Progenitor cell of endocrine pancreas (in vitro differentiated cells): ENCODE measurements at regions not wholly inside any gene's neighbourhood (a gene's known extent, or its start where the extent isn't known, plus 50 kb on each side); places are given as distances from the start of the nearest gene placed in this dataset.

ENCODE experiments used
- DNase-seq: peaks from one replicate; pipeline ENCODE4 v3.0.0; 2021; ENCODE audit warnings: low spot score; ENCODE audit not compliant: unreplicated experiment
- H3K27ac Mint-ChIP-seq: 2 replicates; pipeline ENCODE4 v1.8.0; 2021; ENCODE audit warnings: mild to moderate bottlenecking, moderate library complexity, mixed read lengths
- H3K27me3 Mint-ChIP-seq: 2 replicates; pipeline ENCODE4 v1.8.0; 2021; ENCODE audit warnings: mixed read lengths
- H3K36me3 Mint-ChIP-seq: 2 replicates; pipeline ENCODE4 v1.8.0; 2022; ENCODE audit warnings: mixed read lengths; ENCODE audit not compliant: insufficient read depth
- H3K4me1 Mint-ChIP-seq: 2 replicates; pipeline ENCODE4 v1.8.0; 2021; ENCODE audit warnings: low read depth, mixed read lengths
- H3K4me3 Mint-ChIP-seq: 2 replicates; pipeline ENCODE4 v1.8.0; 2021; ENCODE audit warnings: low read depth, mild to moderate bottlenecking, moderate library complexity, mixed read lengths
- H3K9me3 Mint-ChIP-seq: 2 replicates; pipeline ENCODE4 v1.8.0; 2021; ENCODE audit warnings: low read depth, mixed read lengths
- CTCF ChIP-seq: fragments of 200-600 bp; sonication (generic); IDR thresholded peaks from one replicate; pipeline ENCODE4 v1.5.0; 2021; ENCODE audit warnings: antibody characterized with exemption, mild to moderate bottlenecking; ENCODE audit not compliant: unreplicated experiment

GRCh38 chr5:87184605-87185004, 83.1 kb upstream of the RASA1 start:
- H3K27me3 Mint-ChIP-seq, result peaks cover 6% of the 10 kb centered on the region
- DNase-seq, result no peak
- no peak for TF ChIP-seq CTCF
- no peaks in the 10 kb centered on the region for H3K9me3 Mint-ChIP-seq
- H3K4me3 Mint-ChIP-seq, result no peak overlapping the region
- H3K27ac Mint-ChIP-seq, result no peak overlapping the region
- no peaks in the 10 kb centered on the region for H3K36me3 Mint-ChIP-seq
- H3K4me1 Mint-ChIP-seq, result no peaks in the 10 kb centered on the region

GRCh38 chr5:87185838-87186237, 81.8 kb upstream of the RASA1 start:
- H3K4me3 Mint-ChIP-seq, result no peak overlapping the region
- H3K36me3 Mint-ChIP-seq, result no peaks in the 10 kb centered on the region
- no peak for TF ChIP-seq CTCF
- H3K9me3 Mint-ChIP-seq, result no peaks in the 10 kb centered on the region
- no peak for DNase-seq
- peaks cover 6% of the 10 kb centered on the region for H3K27me3 Mint-ChIP-seq
- H3K4me1 Mint-ChIP-seq, result no peaks in the 10 kb centered on the region
- no peak overlapping the region for H3K27ac Mint-ChIP-seq

DNA sequence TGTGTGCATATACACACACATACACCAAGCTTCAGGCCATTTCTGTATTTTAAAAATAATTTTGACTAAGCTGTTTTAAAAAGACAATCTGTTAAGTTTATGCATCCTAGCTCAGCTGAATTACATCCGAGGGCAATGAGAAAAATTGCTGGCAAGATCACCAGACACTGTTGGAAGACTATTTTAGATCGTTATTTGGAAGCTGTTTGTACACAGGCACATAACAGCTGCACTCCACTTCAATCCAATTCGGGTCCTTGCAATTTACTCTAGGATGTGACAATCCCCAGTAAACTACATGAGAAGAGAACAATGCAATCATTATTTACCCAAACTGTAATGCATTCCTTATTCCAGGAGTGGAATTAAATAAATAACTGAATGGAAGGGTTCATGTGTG, 79.3 kb upstream of the RASA1 start:
- Mint-ChIP-seq H3K27me3 (peaks cover 6% of the 10 kb centered on the region), H3K27ac (no peak overlapping the region), H3K9me3 (no peaks in the 10 kb centered on the region), H3K4me1 (no peaks in the 10 kb centered on the region), H3K36me3 (no peaks in the 10 kb centered on the region), H3K4me3 (no peak overlapping the region)
- no peak for TF ChIP-seq CTCF
- no peak for DNase-seq

- no peak overlapping the region for H3K27ac Mint-ChIP-seq
- no peaks in the 10 kb centered on the region for H3K9me3 Mint-ChIP-seq
- DNase-seq, result no peak
- no peak for TF ChIP-seq CTCF
- H3K36me3 Mint-ChIP-seq, result no peaks in the 10 kb centered on the region
- H3K27me3 Mint-ChIP-seq, result no peaks in the 10 kb centered on the region
- no peak overlapping the region for H3K4me3 Mint-ChIP-seq
- no peaks in the 10 kb centered on the region for H3K4me1 Mint-ChIP-seq
These were observed 77.6 kb upstream of the RASA1 start for GRCh38 chr5:87190041-87190440.

GRCh38 chr5:87190687-87191086, 77.0 kb upstream of the RASA1 start:
- H3K4me3 Mint-ChIP-seq, result no peak overlapping the region
- H3K4me1 Mint-ChIP-seq, result no peaks in the 10 kb centered on the region
- H3K9me3 Mint-ChIP-seq, result no peaks in the 10 kb centered on the region
- DNase-seq, result no peak
- no peaks in the 10 kb centered on the region for H3K27me3 Mint-ChIP-seq
- no peak overlapping the region for H3K27ac Mint-ChIP-seq
- H3K36me3 Mint-ChIP-seq, result no peaks in the 10 kb centered on the region
- TF ChIP-seq CTCF, result no peak
